SKM-1 (cell line): ENCODE measurements at regions not wholly inside any gene's neighbourhood (a gene's known extent, or its start where the extent isn't known, plus 50 kb on each side); places are given as distances from the start of the nearest gene placed in this dataset.

ENCODE experiments used
- DNase-seq: peaks from one replicate; lab custom pipeline; 2025; ENCODE audit not compliant: unreplicated experiment; lab: John Stamatoyannopoulos, UW

DNA sequence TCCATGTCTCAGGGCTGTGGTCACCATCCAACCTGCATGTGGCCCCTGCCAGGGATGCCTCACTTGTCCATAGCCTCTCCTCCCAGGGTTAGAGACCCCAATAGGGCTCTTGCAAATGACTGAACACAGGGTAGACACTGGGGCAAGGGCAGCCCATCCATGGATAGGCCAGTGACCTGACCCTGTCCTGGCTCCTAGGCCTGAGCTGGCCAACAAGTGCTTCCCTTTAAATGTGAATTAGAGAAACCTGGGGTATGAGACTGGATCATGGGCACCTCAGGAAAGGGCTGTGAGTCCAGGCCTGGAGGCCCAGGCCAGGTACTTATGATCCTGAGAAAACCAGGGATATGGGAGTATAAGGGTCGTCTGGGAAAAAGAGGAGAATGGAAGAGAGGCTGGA is 64.5 kb downstream of the COPS8 start:
- DNase-seq = no peak

DNA sequence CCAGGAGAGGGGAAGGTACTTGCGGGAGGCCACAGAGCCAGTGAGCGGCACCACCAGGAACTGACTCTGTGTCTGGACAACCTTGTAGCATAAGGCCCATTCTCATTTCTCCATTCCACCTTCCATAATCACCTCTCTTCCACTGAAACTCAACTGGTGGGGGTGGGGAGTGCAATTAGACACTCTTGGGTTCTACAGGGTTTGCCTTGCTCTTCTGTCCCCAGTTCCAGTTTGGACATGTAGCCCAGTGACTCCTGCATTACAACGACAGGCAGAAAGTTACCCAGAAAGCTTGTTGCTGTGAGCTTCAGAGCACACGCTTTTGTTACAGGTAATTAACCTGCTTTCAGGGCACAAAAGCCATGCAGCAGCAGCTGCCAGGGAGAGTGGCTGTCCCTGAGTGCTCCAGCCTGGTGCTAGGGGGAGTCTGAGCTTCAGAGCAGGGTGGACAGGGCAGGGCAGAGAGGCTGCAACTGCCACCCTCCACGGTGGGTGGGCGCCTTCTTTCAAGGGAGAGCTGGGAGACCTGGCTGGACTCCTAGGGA is 65.2 kb downstream of the COPS8 start:
- no peak for DNase-seq

DNA sequence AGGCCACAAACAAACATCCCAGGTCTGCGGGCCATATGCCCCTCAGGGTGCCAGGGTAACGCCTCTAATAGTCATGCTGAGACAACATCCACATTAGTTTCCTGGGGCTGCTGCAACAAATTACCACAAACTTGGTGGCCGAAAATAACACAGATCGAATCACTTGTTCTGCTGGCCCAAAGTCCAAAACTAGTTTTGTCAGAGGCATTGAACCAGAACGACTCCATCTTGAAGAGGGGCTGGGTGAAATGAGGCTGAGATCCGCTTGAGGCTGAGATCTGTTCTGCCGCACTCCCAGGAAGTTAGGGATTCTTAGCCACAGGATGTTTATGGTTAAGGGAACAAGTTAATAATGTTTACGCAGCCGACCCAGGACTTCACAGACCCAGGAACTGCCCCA is 66.7 kb downstream of the COPS8 start:
- DNase-seq = no peak

DNA sequence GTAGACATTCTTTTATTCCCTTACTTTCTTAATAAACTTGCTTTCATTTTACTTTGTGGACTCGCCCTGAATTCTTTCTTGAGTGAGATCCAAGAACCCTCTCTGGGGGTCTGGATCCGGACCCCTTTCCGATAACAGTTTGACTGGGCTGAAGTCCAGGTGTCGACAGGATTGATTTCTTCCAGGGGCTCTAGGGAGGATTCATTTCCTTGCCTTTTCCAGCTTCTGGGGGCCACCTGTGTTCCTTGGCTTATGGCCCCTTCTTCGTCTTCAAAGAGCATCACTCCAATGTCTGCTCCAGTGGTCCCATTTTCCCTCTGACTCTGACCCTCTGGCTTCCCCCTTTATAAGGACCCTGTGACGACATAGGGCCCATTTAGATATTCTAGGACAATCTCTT is 67.5 kb downstream of the COPS8 start:
- no peak for DNase-seq

DNA sequence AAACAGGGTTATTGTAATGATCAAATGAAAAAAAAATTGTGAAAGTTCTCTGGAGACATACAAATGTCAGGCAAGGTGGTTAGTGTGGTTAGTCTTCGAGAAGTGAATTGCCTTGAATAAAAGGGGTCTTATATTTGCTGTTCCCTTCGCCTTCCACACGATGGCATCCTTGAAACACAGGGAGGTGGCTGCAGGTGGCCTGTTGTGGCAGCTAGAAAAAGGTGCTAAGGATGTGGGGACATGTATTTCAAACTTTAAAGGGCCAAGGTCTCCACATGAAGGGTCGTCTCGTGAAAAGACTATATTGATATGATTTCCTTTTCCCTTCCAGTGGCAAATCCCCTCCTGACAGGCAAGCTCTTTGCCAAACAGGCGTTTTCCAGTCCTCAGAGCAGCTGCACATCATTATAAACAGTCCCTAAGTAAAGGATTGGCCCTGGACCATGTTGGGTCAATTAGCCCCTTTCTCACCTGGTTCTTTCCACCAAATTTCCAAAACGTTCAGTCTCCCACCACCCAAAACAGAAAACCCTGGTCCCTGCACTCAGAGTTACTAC is 68.5 kb downstream of the COPS8 start:
- DNase-seq = peak; percentile 38

DNA sequence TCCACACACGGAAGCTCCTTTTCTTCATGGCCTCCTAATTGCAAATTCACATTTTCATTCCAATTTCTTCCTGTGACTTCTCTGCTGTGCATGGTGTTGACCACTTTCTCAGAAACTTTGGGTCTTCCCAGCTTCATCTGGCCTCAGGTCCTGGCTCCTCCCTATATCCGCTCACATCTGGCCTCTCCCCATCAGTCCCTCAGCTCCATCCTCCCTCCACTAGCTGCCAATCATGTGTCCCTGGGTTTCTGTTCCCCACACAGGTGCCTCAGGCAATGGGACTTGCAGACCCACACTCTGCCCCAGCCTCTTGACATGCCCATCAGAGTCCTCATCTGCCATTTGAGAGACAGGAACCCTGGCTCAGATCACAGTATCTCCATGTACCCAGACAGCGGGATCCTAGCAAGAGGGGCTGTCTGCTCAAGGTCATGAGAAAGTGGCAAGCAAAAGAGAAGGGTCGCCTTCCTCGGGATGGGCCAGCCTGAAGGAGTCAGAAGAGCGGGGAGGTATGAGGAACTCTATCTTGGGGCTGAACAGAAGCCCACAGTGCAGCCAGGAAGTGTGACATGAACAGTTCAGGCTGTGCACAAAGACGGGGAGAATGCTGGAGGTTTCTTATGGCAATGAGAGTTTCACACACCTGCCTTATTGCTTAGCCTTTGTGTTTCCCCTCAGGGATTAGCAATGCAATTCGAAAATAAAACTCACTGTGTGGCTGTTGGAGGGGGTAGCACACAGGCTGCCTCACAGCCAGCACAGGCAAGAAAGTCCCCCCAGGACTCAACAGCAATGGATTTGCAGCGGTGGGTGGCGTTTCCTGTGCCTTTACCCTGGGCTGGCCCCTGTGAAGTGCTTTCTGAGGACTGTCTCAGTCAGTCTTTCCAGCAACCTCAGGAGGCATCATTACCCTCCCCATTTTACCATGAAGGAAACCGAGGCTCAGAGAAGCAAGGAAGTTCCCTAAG is 69.5 kb downstream of the COPS8 start:
- no peak for DNase-seq

DNA sequence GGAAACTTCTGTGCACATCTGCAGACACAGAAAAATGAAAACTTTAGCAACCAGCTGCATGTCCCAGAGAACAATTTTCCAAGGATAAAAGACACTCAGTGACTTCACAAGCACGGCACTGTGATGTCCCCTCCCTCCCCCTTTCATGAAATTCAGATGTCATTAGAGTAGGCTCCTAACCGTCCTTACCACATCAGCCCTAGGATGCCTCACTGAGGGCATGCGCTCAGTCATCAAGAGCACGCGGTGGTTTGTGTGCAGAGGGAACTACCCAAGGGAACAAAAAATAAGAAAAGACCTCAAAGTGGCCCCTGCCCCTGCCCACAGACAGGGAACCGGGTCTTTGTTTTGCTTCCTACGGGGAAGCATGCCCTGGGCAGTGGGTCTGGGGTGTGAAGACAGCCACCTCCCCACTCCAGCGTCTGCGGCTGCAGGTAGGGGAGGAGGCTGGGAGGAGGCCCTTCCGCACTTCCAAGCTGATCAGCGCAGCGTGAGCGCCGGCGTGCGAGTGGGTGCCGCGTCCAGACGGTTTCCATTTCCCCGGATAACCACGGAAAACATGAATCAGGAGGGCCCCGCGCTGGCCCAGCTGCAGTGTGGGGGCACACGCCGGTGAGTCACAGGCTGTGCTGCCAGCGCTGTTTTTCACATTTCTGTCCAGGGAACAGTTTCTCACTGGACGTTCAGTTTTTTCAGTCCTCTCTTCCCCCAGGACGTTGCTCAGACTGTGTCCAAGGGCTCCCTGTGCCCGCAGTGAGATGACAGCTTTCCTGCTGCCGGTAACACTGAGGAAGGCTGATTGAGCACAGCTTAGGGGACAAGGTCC is 70.6 kb downstream of the COPS8 start:
- no peak for DNase-seq

DNA sequence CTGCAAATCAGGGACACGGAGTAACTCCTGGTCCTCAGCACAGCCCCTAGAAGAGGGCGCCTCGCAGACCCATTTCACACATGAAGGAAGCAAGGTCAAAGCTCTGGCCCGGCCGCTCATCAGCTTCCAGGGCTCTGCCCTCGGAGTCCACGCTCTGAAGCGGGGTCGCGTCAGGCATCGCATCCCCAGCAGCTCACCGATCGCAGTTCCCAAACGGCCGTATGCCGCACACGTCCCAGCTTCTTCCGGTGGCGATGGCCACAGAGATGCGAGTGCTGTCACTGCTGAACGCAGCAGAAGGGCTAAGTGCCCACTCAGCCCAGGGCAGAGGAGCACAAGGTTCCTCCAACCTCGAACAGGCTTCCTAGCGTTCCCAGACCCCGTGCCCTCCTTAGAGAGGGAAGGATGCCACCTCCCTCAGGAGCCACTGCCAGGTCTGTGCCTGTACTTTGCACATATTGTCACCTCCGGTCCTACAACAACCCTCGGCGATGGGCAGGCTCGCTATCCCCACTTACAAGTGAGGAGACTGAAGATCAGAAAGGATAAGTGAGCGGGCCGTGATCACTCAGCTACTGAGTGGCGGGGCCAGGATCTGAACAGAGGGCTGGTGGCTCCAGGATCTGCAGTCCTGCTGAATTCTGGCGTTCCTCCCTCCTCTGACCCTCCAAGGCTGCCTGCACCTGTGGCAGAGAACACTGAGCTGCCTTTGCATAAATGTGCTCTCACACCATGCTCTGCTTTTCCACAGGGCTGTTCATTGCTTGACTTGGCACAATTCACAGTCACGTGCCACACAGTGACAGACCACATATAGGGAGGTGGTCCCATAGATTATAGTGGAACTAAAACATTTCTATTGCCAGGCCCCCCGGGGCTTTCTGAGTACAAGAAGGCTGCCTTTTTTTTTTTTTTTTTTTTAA is 71.4 kb downstream of the COPS8 start:
- DNase-seq = no peak

DNA sequence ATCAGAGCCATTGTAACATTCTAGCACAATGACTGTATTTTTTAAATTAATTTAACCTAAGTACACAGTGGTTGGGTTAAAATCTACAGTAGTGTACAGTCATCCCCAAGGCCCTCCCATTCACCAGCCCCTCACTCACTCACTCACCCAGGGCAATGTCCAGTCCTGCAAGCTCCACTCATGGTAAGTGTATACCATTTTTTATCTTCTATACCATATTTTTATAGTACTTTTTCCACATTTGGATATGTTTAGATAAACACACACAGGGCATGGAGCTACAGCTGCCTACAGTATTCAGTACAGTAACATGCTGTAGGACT is 72.1 kb downstream of the COPS8 start:
- no peak for DNase-seq

DNA sequence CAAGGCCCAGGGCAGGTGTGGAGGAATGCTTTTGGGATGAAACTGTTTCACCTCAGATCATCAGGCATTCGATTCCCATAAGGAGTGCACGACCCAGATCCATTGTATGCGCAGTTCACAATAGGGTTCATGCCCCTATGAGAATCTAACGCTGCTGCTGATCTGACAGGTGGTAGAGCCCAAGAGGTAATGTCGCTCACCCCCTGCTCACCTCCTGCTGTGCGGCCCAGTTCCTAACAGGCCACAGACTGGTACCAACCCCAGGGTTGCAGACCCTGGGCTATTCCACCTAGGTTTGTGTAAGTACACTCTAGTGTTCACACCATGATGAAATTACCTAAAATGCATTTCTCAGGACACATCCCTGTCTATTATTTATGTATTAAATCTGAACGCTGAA is 72.5 kb downstream of the COPS8 start:
- no peak for DNase-seq

DNA sequence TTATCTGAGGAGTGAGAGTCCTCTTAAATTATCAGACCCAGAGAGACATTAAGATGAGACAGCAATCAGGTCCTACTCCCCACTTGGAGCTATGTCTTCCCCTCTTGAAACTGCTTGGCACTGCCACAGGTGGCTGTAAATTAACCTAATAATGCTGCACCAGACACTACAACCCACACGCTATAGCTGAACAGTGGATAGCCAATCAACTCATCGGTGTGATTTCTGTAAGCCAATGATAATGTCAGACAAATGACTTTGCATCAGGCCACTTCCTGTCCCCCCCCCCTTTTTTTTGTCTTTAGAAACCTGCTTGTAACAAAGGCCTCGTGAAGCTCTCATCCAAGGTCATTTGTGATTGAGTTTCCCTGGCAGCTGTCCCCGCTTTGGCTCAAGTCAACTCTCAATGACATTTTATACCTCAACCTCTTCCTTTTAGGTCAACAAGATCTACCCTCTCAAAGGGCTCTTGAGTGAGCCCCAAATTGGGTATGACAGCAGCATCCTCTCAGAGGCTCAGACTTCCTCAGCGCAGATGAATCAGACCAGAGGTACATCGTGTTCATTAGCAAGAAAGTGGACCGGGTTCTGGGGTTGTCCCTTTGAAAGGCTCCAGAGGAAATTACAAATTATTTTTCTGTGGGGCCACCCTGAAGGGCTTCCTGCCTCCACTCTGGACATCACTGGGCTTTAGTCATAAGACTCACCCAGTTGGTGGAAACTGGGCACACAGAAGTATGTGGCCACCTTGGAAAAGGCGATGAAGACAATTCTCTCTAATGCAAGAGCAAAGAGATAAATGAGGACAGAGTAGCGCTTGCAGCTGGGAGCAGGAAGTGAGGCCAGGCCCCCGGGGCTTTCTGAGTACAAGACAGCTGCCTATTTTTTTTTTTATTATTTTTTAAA is 73.6 kb downstream of the COPS8 start:
- DNase-seq = no peak

DNA sequence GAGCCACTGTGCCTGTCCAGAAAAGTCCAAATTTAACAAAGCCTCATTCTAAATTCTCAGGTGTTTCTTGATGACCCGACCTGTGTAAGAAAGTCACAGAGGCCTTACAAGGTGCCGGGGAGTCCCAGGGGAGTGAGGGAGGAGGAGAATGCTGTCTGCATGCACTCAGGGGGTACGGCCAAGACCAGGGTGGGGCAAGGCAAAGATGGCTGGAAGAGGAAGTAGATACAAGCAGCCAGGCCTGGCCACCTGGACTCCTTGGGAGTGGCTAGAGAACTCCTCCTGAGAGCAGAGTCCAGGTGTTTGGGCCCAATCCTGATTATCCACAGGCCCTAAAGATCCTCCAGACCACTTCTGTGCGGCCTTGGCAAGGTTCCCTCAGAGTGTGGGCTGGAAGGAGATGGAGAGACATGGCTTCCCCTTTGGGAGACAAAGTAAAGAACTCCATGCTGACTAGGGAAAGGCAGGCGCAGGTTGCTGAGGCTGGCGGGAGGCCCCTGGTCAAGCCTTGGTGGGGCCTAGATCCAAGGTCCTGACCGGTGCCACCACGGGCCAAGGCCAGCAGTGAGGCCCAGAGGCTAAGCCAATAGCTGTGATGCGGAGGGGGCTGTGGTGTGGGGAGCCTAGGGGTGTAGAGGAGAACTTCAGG is 74.7 kb downstream of the COPS8 start:
- no peak for DNase-seq

DNA sequence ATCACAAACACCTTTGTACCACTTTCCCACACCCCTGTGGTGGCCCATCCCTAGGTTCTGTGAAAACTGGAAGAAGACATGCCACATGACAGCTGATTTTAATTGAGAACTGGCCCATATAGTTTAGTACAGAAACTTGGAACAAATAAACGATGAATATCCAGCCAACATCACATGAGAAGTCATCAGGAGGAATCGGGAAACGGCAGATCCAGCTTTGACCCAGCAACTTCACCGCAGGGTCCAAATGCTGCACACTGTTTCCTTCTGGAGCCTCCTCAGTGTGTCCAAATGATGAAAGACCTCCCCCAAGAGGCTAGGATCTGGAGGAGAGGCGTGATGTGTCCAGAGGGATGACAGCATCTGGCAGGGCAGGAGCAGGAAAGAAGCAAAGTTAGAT is 75.5 kb downstream of the COPS8 start:
- DNase-seq = no peak

DNA sequence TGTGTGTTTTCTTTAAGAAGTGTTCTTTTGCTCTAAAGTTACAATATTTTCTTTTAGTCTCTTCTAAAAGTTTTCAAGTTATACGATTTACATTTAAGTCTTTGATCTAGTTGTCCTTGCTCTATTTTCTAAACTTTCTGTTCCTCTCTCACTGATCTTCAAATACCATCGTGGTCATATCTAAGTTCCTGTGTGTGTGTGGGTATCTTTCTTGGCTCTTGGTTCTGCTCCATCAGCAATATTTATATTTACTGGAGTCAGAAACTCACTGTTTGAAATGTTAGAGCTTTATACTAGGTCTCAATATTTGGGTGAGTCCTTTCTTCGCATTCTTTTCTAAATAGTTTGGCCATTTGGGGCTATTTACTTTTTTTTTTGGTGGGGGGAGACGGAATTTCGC is 77.3 kb downstream of the COPS8 start:
- DNase-seq = no peak

DNA sequence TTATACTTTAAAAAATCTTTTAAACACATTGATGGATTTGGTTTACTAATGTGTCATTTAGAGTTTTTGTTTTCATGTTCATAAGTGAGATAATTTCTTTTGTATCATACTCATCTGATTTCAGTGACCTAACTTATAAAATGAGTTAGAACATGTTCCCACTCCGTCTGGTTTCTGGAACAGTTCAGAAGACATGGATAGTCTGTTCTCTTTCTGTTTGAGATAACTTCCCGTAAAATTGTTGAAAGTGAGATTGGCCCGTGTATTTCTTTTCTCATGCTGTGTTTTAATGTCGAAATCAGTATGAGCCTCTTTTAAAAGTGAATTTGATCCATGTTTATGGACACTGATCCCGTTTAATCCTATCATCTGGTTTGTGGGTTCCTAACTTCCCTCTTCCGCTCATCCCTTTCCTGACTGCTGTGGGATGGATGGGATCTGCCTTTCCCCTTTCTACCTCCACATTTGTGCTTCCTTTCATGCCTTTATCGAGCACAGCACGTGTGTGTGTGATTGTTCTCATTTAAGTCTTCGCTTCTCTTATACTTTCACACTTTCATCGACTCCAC is 78.9 kb downstream of the COPS8 start:
- no peak for DNase-seq

DNA sequence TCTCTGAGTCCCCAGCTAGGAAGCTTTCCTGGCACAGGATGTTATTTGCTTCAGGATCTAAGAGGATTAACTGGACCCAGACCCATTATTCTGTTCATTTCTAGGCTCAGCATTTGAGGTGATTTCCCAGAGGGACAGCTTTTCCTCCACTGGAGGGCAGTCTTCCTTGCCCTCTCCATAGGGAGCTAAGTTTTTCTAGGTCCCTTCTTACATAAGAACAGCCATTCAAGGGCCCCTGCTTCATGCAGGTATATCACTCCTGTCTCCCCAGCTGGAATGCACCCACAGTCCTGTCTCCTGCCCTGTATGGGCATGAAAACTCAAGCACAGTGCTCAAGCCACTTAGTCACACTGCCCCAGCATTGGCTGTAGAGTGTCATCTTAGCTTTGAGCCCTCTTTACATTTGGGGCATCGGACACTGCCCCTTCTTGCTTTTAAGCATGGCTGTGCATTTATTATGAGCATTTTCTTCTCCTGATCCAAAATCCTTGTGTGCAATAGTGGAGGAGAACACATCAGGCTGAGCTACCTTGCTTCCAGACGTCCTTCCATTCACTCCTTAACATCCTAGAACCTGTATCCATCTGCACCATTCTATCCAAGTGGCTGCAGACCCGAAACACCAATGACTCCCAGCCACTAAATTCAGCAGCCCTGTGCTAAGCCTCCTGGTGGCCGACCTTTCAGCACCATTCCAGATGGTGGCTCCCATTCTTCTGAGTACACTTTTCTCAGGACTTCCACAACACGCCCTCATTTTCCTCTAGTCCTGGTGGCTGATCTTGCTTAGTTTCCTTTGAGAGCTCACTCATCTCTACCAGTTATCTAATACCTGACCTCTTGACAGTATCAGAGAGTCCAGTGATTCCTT is 80.0 kb downstream of the COPS8 start:
- no peak for DNase-seq

DNA sequence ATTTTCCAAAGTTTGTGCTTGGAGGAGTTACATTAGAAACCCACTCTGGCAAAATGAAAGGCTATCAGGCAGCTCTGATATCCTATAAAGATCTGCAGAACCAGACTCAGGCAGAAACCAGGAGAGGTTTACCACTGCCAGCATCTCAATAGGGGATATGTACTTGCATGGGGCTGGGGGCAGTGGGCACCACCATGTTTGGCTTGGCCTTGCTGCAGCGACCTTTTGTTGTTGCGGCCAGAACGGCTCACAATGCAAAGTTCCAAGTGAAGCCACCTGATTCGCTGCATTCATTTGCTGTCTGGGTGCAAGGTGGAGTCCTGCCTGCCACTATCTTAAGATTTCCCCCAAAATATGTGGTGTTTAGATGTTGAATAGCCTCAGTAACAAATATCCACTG is 81.3 kb downstream of the COPS8 start:
- DNase-seq = no peak

DNA sequence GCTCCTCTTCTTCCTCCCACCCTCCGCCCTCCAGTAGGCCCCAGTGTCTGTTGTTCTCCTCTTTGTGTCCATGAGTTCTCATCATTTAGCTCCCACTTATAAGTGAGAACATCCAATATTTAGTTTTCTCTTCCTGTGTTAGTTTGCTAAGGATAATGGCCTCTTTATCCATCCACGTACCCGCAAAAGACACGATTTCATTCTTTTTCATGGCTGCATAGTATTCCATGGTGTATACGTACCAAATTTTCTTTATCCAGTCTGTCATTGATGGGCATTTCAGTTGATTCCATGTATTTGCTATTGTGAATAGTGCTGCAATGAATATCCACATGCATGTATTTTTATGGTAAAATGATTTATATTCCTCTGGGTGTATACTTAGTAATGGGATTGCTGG is 82.2 kb downstream of the COPS8 start:
- DNase-seq = no peak
